GM12878 (cell line): ENCODE measurements at regions not wholly inside any gene's neighbourhood (a gene's known extent, or its start where the extent isn't known, plus 50 kb on each side); places are given as distances from the start of the nearest gene placed in this dataset.
A peak's percentile ranks its signal among the peaks of the same experiment; 100 is the strongest.

Source experiments
- ATAC-seq: fragments of 200-7000 bp; cut with Tn5 transposase; 3 replicates; pipeline ENCODE4 v1.9.1; 2020; ENCODE audit warnings: mild to moderate bottlenecking, moderate library complexity
- BruUV-seq: library from RNA; stranded (reverse); fragments of 400-500 nt; replicated peaks from 2 replicates; lab custom pipeline; 2021; lab: Mats Ljungman, UMichigan
- CTCF ChIA-PET: fragments of 300-600 bp; sonication (Branson Sonifier 250); formaldehyde crosslinking; extraction: SDS; loops from one replicate; lab custom pipeline; 2021; ENCODE audit warnings: inconsistent platforms; lab: Yijun Ruan, JAX
- POLR2A ChIA-PET: fragments of 350-600 bp; formaldehyde crosslinking; extraction: SDS; loops from one replicate; lab custom pipeline; 2021; ENCODE audit warnings: inconsistent platforms; lab: Charles Lee
- RAD21 ChIA-PET: fragments of 300-600 bp; sonication (Branson Sonifier 250); formaldehyde crosslinking; loops from one replicate; lab custom pipeline; 2023; ENCODE audit warnings: antibody characterized with exemption; ENCODE audit not compliant: unreplicated experiment; lab: Charles Lee
- SMC1A ChIA-PET: fragments of 300-600 bp; sonication (Branson Sonifier 250); formaldehyde crosslinking; loops from one replicate; lab custom pipeline; 2023; ENCODE audit not compliant: unreplicated experiment, uncharacterized antibody; lab: Charles Lee
- DNase-seq: peaks from one replicate; pipeline ENCODE4 v3.0.0-alpha.2; 2011; ENCODE audit warnings: low read depth, low spot score
- FAIRE-seq: peaks from 3 replicates; lab custom pipeline; 2011; peaks lifted over from hg19 to GRCh38; lab: Jason Lieb, UNC
- H2AFZ ChIP-seq: 2 replicates; pipeline ENCODE4 v1.6.0; 2011; ENCODE audit warnings: low read depth, low read length, control low read depth; ENCODE audit not compliant: control insufficient read depth
- H3K27ac ChIP-seq: 2 replicates; pipeline ENCODE4 v1.5.1; 2011; ENCODE audit warnings: control low read depth; ENCODE audit not compliant: control insufficient read depth, insufficient read depth
- H3K27me3 ChIP-seq, 2 experiments: replicated peaks in 1 of 2; 2 replicates each; pipeline versions ENCODE4 v1.6.0 to v1.6.1; 2011; ENCODE audit warnings: low read length in 1 of 2; ENCODE audit not compliant: control insufficient read depth in 2 of 2, insufficient read depth in 2 of 2
- H3K36me3 ChIP-seq, 2 experiments: 2 replicates each; pipeline ENCODE4 v1.5.1; 2011; ENCODE audit warnings: low read length in 1 of 2; ENCODE audit not compliant: control insufficient read depth in 2 of 2, insufficient read depth in 2 of 2
- H3K4me1 ChIP-seq: 2 replicates; pipeline ENCODE4 v1.6.1; 2011; ENCODE audit warnings: mild to moderate bottlenecking, low read length, moderate library complexity, mixed read lengths; ENCODE audit not compliant: control insufficient read depth, insufficient read depth
- H3K4me2 ChIP-seq: 2 replicates; pipeline ENCODE4 v1.6.0; 2011; ENCODE audit warnings: control low read depth; ENCODE audit not compliant: control insufficient read depth, insufficient read depth
- H3K4me3 ChIP-seq: fragments of 200-600 bp; sonication (generic); 2 replicates; pipeline ENCODE4 v1.5.1; 2016
- H3K79me2 ChIP-seq: 2 replicates; pipeline ENCODE4 v1.6.0; 2011; ENCODE audit warnings: low read length; ENCODE audit not compliant: control insufficient read depth, insufficient read depth
- H3K9ac ChIP-seq: 2 replicates; pipeline ENCODE4 v1.8.0; 2011; ENCODE audit warnings: low read length, control low read depth, mixed read lengths; ENCODE audit not compliant: control insufficient read depth, insufficient read depth
- H3K9me3 ChIP-seq: replicated peaks from 3 replicates; pipeline ENCODE4 v1.5.1; 2011; ENCODE audit warnings: mild to moderate bottlenecking, low read length; ENCODE audit not compliant: control insufficient read depth, insufficient read depth
- H4K20me1 ChIP-seq: 2 replicates; pipeline ENCODE4 v1.6.0; 2011; ENCODE audit not compliant: control insufficient read depth, insufficient read depth
- BHLHE40 ChIP-seq, 2 experiments: fragments of 450-650 bp in 1 of 2; IDR thresholded peaks; 2 replicates each; pipeline ENCODE4 v1.6.1; 2011 to 2017; ENCODE audit warnings: low read depth in 2 of 2, borderline replicate concordance in 1 of 2, improper control_type of control experiment in 1 of 2, low read length in 1 of 2, mild to moderate bottlenecking in 1 of 2
- CBFB ChIP-seq: IDR thresholded peaks from 2 replicates; pipeline ENCODE4 v1.6.1; 2016; ENCODE audit warnings: antibody characterized with exemption, low read depth
- RAD51 ChIP-seq: fragments of 450-650 bp; IDR thresholded peaks from 2 replicates; pipeline ENCODE4 v1.6.1; 2016; ENCODE audit warnings: moderate library complexity, mild to moderate bottlenecking, inconsistent platforms
- ZNF207 ChIP-seq: fragments of 450-650 bp; IDR thresholded peaks from 2 replicates; pipeline ENCODE4 v1.6.1; 2014; ENCODE audit warnings: antibody characterized with exemption, mild to moderate bottlenecking, borderline replicate concordance
- WGBS: methylation state at CpG from one replicate; pipeline ENCODE4 v1.1.6; 2016; ENCODE audit warnings: low lambda C conversion rate; ENCODE audit not compliant: insufficient replicate concordance, insufficient coverage; ENCODE audit errors: missing lambda C conversion rate; 5-methylcytosine and 5-hydroxymethylcytosine counted together
- in situ Hi-C: fragments of 300-500 bp; cut with MboI; formaldehyde crosslinking; loops from 9 replicates; pipeline ENCODE4 v1.14.3; 2018; ENCODE audit warnings: mixed read lengths
- intact Hi-C: fragments of 100-400 bp; cut with micrococcal nuclease; formaldehyde crosslinking; loops from one replicate; pipeline ENCODE4 v1.14.2; 2022; ENCODE audit not compliant: unreplicated experiment

DNA sequence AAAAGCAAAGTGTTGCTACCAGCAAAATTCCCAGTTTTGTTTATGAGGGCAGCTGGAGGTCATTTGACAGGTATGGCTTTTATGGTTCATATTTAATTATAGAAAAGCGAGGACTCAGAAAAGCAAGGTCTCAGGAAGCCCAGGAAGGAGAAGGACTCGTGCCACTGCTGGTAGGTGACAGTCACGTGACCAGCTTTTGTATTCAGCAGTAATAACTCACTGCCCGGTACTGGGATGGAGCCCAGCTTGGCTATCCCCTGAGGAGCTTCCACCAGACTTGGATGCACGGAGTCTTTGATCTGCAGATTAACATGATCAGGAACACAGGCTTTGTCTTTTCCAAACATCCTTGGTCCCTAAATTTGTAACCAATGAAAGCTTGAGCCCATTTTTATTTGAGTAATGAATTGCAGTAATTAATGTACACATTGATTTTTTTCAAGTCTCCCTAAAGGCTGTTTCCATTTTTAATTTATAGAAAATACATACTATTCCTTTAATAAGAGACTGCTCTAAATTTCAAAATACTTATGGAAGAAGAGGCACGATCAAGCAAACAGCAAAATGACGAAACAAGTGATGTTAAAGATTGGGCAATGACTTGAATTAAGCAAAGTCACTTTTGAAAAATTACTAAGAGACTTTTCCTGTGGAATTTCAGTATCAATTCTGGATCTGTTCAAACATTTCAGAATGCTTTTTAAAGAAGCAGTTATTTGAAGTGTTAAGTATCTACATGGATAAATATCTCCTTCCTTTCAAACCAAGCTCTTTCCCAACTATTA is 251.7 kb upstream of the HNRNPA3 start:
- Histone ChIP-seq H3K4me1 (no peaks in the 10 kb centered on the region), H3K36me3 (no peaks in the 10 kb centered on the region), H4K20me1 (no peaks in the 10 kb centered on the region), H3K27me3 (no peaks in the 10 kb centered on the region), H3K9me3 (no peaks in the 10 kb centered on the region), H3K9ac (no peak overlapping the region), H3K79me2 (no peaks in the 10 kb centered on the region), H3K4me3 (no peak overlapping the region), H3K27ac (no peak overlapping the region), H3K4me2 (no peak overlapping the region), H2AFZ (no peak overlapping the region)
- RAD21 ChIA-PET: interaction anchor here (1.2 kb wide), 2 partner anchors 12 to 188 kb away, joined by 3 to 4 read pairs; no protein-coding TSS in a partner anchor
- SMC1A ChIA-PET: interaction anchor here (0.7 to 1.6 kb wide), 7 partner anchors 34 to 307 kb away, joined by 3 to 5 read pairs (median 3); no protein-coding TSS in a partner anchor
- in situ Hi-C loops (no loop called here), intact Hi-C loops (no loop called here)
- ATAC-seq (no peak), DNase-seq (no peak), FAIRE-seq (no peak)
- TF ChIP-seq RAD51 (peak; percentile 62; the same call in 1 of the 2 replicates), CBFB (no peak), ZNF207 (no peak), BHLHE40 (IDR thresholded peaks at IDR 0.05; ENCODE audit: borderline replicate concordance in 1 of 2, low read depth in 2 of 2, low read length in 1 of 2) (peak in 1 of 2 experiments; percentile 11; a peak in 1 of 4 replicates)
- CTCF ChIA-PET: interaction anchor here (1.0 to 1.9 kb wide), 5 partner anchors 9 to 188 kb away, joined by 3 to 7 read pairs (median 4); no protein-coding TSS in a partner anchor
- BruUV-seq: no TSS peak
- POLR2A ChIA-PET: no interaction called here
- 57% methylated on average over 7 of the region's 7 CpGs for WGBS
